Neural cell (in vitro differentiated cells): ENCODE measurements at regions not wholly inside any gene's neighbourhood (a gene's known extent, or its start where the extent isn't known, plus 50 kb on each side); places are given as distances from the start of the nearest gene placed in this dataset.

Experiments used
- EZH2 ChIP-seq: fragments of 200-600, 300-800 bp; shearing (Covaris generic), sonication (generic); IDR thresholded peaks from 2 replicates; pipeline ENCODE4 v1.6.1; 2014; ENCODE audit warnings: antibody characterized with exemption, low read length, borderline replicate concordance, mild to moderate bottlenecking; ENCODE audit not compliant: insufficient read depth, poor library complexity, severe bottlenecking
- POLR2AphosphoS5 ChIP-seq: IDR thresholded peaks from 2 replicates; pipeline ENCODE4 v1.6.1; 2012
- RAD21 ChIP-seq: fragments of 450-650 bp; conservative IDR thresholded peaks from 2 replicates; pipeline ENCODE4 v1.6.1; 2014; ENCODE audit warnings: antibody characterized with exemption, mild to moderate bottlenecking, moderate library complexity
- TAF1 ChIP-seq: IDR thresholded peaks from 2 replicates; pipeline ENCODE4 v1.6.1; 2012; ENCODE audit warnings: low read depth
- TF ChIP-seq, protein P1 (sequence below): fragments of 450-650 bp; IDR thresholded peaks from 2 replicates; pipeline ENCODE4 v1.5.1; 2014; ENCODE audit warnings: antibody characterized with exemption, mild to moderate bottlenecking, moderate library complexity; ENCODE audit not compliant: poor library complexity, severe bottlenecking

DNA sequence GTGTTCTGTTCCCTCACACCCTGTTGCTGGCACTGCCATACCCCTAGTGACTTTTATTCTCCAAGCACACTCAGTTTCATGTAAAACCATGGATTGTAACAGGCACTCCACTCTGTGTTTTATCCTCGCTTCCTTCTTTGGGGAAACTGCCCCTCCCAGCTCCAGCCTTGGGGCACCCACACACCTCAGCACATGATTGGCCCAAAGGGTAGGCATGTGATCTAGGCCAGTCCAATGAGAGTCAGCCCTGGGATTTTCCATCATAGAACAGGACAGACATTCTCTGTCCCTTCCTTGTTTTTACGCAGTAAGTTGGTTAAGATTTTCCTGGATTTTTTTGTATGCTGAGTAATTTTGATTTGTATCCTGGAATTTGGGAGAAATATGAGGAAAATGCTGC is 115.4 kb downstream of the C16orf95 start:
- TF ChIP-seq TAF1 = no peak
- no peak for TF ChIP-seq POLR2AphosphoS5
- TF ChIP-seq, protein P1, sequence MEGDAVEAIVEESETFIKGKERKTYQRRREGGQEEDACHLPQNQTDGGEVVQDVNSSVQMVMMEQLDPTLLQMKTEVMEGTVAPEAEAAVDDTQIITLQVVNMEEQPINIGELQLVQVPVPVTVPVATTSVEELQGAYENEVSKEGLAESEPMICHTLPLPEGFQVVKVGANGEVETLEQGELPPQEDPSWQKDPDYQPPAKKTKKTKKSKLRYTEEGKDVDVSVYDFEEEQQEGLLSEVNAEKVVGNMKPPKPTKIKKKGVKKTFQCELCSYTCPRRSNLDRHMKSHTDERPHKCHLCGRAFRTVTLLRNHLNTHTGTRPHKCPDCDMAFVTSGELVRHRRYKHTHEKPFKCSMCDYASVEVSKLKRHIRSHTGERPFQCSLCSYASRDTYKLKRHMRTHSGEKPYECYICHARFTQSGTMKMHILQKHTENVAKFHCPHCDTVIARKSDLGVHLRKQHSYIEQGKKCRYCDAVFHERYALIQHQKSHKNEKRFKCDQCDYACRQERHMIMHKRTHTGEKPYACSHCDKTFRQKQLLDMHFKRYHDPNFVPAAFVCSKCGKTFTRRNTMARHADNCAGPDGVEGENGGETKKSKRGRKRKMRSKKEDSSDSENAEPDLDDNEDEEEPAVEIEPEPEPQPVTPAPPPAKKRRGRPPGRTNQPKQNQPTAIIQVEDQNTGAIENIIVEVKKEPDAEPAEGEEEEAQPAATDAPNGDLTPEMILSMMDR = no peak
- TF ChIP-seq EZH2 = no peak
- no peak for TF ChIP-seq RAD21
